Mesenchymal stem cell (in vitro differentiated cells and primary cell): ENCODE measurements at regions not wholly inside any gene's neighbourhood (a gene's known extent, or its start where the extent isn't known, plus 50 kb on each side); places are given as distances from the start of the nearest gene placed in this dataset.

Experiments used
- DNase-seq: peaks from one replicate; pipeline ENCODE4 v3.0.0-alpha.2; 2013
- H2AFZ ChIP-seq: one replicate; pipeline ENCODE4 v1.6.1; 2013; ENCODE audit warnings: low read depth, mild to moderate bottlenecking, control low read depth, inconsistent platforms, low read length, moderate library complexity
- H2AK5ac ChIP-seq: 2 replicates; pipeline ENCODE4 v1.6.1; 2013; ENCODE audit warnings: low read length, moderate library complexity, mild to moderate bottlenecking, inconsistent platforms; ENCODE audit not compliant: severe bottlenecking
- H2BK120ac ChIP-seq: one replicate; pipeline ENCODE4 v1.6.1; 2013; ENCODE audit warnings: low read depth, mild to moderate bottlenecking, inconsistent platforms, low read length, moderate library complexity
- H2BK12ac ChIP-seq, 2 experiments: one replicate each; pipeline ENCODE4 v1.6.1; 2013; ENCODE audit warnings: inconsistent platforms in 2 of 2, low read length in 2 of 2, mild to moderate bottlenecking in 2 of 2, moderate library complexity in 2 of 2, control low read depth in 1 of 2
- H2BK15ac ChIP-seq: one replicate; pipeline ENCODE4 v1.6.1; 2013; ENCODE audit warnings: mild to moderate bottlenecking, low read depth, inconsistent platforms; ENCODE audit not compliant: poor library complexity, severe bottlenecking
- H2BK5ac ChIP-seq: 2 replicates; pipeline ENCODE4 v1.6.1; 2013; ENCODE audit warnings: low read depth, mild to moderate bottlenecking, low read length, control low read depth, inconsistent platforms; ENCODE audit not compliant: poor library complexity, severe bottlenecking
- H3K14ac ChIP-seq, 2 experiments: one replicate each; pipeline ENCODE4 v1.6.1; 2013; ENCODE audit warnings: inconsistent platforms in 2 of 2, low read length in 2 of 2, control low read depth in 1 of 2, mild to moderate bottlenecking in 1 of 2, moderate library complexity in 1 of 2
- H3K18ac ChIP-seq, 2 experiments: one replicate each; pipeline ENCODE4 v1.6.1; 2013; ENCODE audit warnings: inconsistent platforms in 2 of 2, low read length in 2 of 2, control low read depth in 1 of 2, low read depth in 1 of 2, mild to moderate bottlenecking in 1 of 2
- H3K23ac ChIP-seq, 2 experiments: one replicate each; pipeline ENCODE4 v1.6.1; 2013; ENCODE audit warnings: inconsistent platforms in 2 of 2, low read length in 2 of 2, mild to moderate bottlenecking in 2 of 2, moderate library complexity in 2 of 2, control low read depth in 1 of 2
- H3K27ac ChIP-seq: 2 replicates; pipeline ENCODE4 v1.5.1; 2013; ENCODE audit warnings: mild to moderate bottlenecking, moderate library complexity, low read length, control low read depth, inconsistent platforms; ENCODE audit not compliant: poor library complexity, severe bottlenecking
- H3K27me3 ChIP-seq, 2 experiments: 2 replicates each; pipeline versions ENCODE4 v1.6.1 to v1.7.0; 2013; ENCODE audit warnings: low read length in 2 of 2, mild to moderate bottlenecking in 2 of 2, moderate library complexity in 2 of 2, control low read depth in 1 of 2, inconsistent platforms in 1 of 2; ENCODE audit not compliant: control insufficient read depth in 1 of 2, insufficient read depth in 1 of 2
- H3K36me3 ChIP-seq, 2 experiments: 2 replicates each; pipeline versions ENCODE4 v1.6.1 to v1.7.0; 2013; ENCODE audit warnings: low read length in 2 of 2, control low read depth in 1 of 2, inconsistent platforms in 1 of 2, low read depth in 1 of 2, mild to moderate bottlenecking in 1 of 2; ENCODE audit not compliant: insufficient read depth in 2 of 2, control insufficient read depth in 1 of 2
- H3K4ac ChIP-seq, 2 experiments: one replicate each; pipeline ENCODE4 v1.6.1; 2013; ENCODE audit warnings: inconsistent platforms in 2 of 2, low read length in 2 of 2, mild to moderate bottlenecking in 2 of 2, moderate library complexity in 2 of 2, control low read depth in 1 of 2, low read depth in 1 of 2
- H3K4me1 ChIP-seq: 2 replicates; pipeline ENCODE4 v1.6.1; 2013; ENCODE audit warnings: low read depth, low read length, control low read depth; ENCODE audit not compliant: control insufficient read depth, insufficient read depth
- H3K4me2 ChIP-seq: 2 replicates; pipeline ENCODE4 v1.6.1; 2013; ENCODE audit warnings: low read length, mild to moderate bottlenecking, inconsistent platforms; ENCODE audit not compliant: poor library complexity, severe bottlenecking
- H3K4me3 ChIP-seq, 2 experiments: 2 replicates each; pipeline versions ENCODE4 v1.5.1 to v1.7.0; 2013; ENCODE audit warnings: low read length in 2 of 2, mild to moderate bottlenecking in 2 of 2, control low read depth in 1 of 2, low read depth in 1 of 2; ENCODE audit not compliant: insufficient read depth in 1 of 2
- H3K79me1 ChIP-seq: replicated peaks from 2 replicates; pipeline ENCODE4 v1.6.1; 2013; ENCODE audit warnings: mild to moderate bottlenecking, control low read depth, low read length, inconsistent platforms; ENCODE audit not compliant: poor library complexity, severe bottlenecking
- H3K9ac ChIP-seq: 2 replicates; pipeline ENCODE4 v1.7.0; 2013; ENCODE audit warnings: mild to moderate bottlenecking, low read length, moderate library complexity
- H3K9me3 ChIP-seq: 2 replicates; pipeline ENCODE4 v1.7.0; 2013; ENCODE audit warnings: mild to moderate bottlenecking, low read length; ENCODE audit not compliant: control insufficient read depth
- H4K8ac ChIP-seq: one replicate; pipeline ENCODE4 v1.6.1; 2013; ENCODE audit warnings: inconsistent platforms, mild to moderate bottlenecking, low read length, moderate library complexity
- H4K91ac ChIP-seq: one replicate; pipeline ENCODE4 v1.6.1; 2013; ENCODE audit warnings: mild to moderate bottlenecking, low read length, inconsistent platforms
- WGBS: methylation state at CpG from one replicate; pipeline ENCODE4 v1.1.7; 2013; ENCODE audit warnings: mixed read lengths; 5-methylcytosine and 5-hydroxymethylcytosine counted together

DNA sequence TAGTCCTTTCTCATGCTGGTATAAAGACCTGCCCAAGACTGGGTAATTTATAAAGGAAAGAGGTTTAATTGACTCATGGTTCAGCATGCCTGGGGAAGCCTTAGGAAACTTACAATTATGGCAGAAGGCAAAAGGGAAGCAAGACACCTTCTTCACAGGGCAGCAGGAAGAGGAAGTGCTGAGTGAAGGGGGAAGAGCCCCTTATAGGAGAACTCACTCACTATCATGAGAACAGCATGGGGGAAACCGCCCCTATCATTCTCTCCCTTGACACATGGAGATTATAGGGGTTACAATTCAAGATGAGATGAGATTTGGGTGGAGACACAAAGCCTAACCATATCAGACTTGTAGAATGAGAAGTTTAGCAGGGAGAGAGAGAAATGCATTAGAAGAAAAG lies 373.3 kb upstream of the DIAPH2 start:
- no peak overlapping the region for H4K8ac ChIP-seq
- H2AK5ac ChIP-seq, result no peak overlapping the region
- H3K4me2 ChIP-seq, result no peak overlapping the region
- no CpG with 5 or more reads among the region's 1 CpG for WGBS
- H4K91ac ChIP-seq, result no peak overlapping the region
- no peak overlapping the region for H2BK15ac ChIP-seq
- H3K79me1 ChIP-seq, result no peaks in the 10 kb centered on the region
- no peak overlapping the region for H3K4me3 ChIP-seq
- no peak overlapping the region for H3K18ac ChIP-seq
- H2BK12ac ChIP-seq, result no peak overlapping the region
- H2BK120ac ChIP-seq, result no peak overlapping the region
- no peak overlapping the region for H3K23ac ChIP-seq
- H3K4ac ChIP-seq, result no peak overlapping the region
- no peaks in the 10 kb centered on the region for H3K27me3 ChIP-seq
- no peak for DNase-seq
- H3K14ac ChIP-seq, result no peak overlapping the region
- H2AFZ ChIP-seq, result no peak overlapping the region
- no peaks in the 10 kb centered on the region for H3K36me3 ChIP-seq
- no peak overlapping the region for H2BK5ac ChIP-seq
- H3K27ac ChIP-seq, result no peak overlapping the region
- no peaks in the 10 kb centered on the region for H3K4me1 ChIP-seq
- no peaks in the 10 kb centered on the region for H3K9me3 ChIP-seq
- no peak overlapping the region for H3K9ac ChIP-seq

DNA sequence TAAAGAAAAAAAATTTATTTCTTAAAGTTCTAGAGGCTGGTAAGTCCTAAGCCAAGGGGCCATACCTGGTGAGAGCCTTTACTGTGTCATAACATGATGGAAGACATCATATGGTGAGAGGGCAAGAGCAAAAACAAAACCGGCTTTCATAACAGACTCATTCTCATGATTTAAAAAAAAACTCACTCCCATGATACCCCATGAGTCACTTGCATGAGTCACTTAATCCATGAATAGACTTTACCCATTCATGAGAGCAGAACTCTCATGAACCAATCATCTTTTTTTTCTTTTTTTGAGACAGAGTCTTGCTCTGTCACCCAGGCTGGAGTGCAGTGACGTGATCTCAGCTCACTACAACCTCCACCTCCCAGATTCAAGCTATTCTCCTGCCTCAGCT lies 369.7 kb upstream of the DIAPH2 start:
- Histone ChIP-seq H3K27ac (no peak overlapping the region), H3K23ac (no peak overlapping the region), H2BK5ac (no peak overlapping the region), H2BK12ac (no peak overlapping the region), H3K36me3 (no peaks in the 10 kb centered on the region), H3K14ac (no peak overlapping the region), H4K8ac (no peak overlapping the region), H2BK120ac (no peak overlapping the region), H2BK15ac (no peak overlapping the region), H3K4ac (no peak overlapping the region), H3K18ac (no peak overlapping the region), H3K9ac (no peak overlapping the region), H3K27me3 (no peaks in the 10 kb centered on the region), H4K91ac (no peak overlapping the region), H3K9me3 (no peaks in the 10 kb centered on the region), H3K4me1 (no peaks in the 10 kb centered on the region), H3K79me1 (no peaks in the 10 kb centered on the region), H2AFZ (no peak overlapping the region), H2AK5ac (no peak overlapping the region), H3K4me2 (no peak overlapping the region), H3K4me3 (no peak overlapping the region)
- peak; percentile 24 for DNase-seq
- 100% methylated on average over 1 of the region's 2 CpGs for WGBS

DNA sequence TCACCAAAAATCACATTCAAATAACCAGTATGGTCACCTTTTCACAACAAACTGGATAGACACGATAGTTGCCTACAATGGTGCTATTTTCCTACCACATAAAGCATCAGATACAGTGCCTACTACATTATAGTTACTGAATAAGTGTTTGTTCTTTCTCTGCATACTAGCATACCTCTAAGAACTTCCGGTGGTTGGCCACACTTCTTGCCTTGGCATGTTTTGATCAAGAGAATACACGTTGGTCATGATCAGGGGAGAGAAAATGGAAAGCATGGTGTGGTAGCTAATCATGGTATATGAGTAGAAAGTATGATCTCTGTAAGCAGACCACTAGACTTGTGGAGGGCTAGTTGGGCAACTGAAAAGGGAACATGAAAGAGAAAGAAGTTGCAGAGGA lies 322.8 kb upstream of the DIAPH2 start:
- WGBS, result 97% methylated on average over 2 of the region's 3 CpGs
- H3K23ac ChIP-seq, result no peak overlapping the region
- no peak overlapping the region for H3K14ac ChIP-seq
- H3K27ac ChIP-seq, result no peak overlapping the region
- no peak overlapping the region for H3K4me2 ChIP-seq
- no peak overlapping the region for H2AFZ ChIP-seq
- no peak overlapping the region for H2BK120ac ChIP-seq
- no peak overlapping the region for H3K18ac ChIP-seq
- no peaks in the 10 kb centered on the region for H3K27me3 ChIP-seq
- H3K36me3 ChIP-seq, result no peaks in the 10 kb centered on the region
- no peak overlapping the region for H2BK12ac ChIP-seq
- no peak overlapping the region for H2BK5ac ChIP-seq
- H3K79me1 ChIP-seq, result no peaks in the 10 kb centered on the region
- H4K91ac ChIP-seq, result no peak overlapping the region
- no peak overlapping the region for H3K4me3 ChIP-seq
- H4K8ac ChIP-seq, result no peak overlapping the region
- H2BK15ac ChIP-seq, result no peak overlapping the region
- H3K9ac ChIP-seq, result no peak overlapping the region
- H3K4ac ChIP-seq, result no peak overlapping the region
- DNase-seq, result no peak
- H2AK5ac ChIP-seq, result no peak overlapping the region
- no peaks in the 10 kb centered on the region for H3K9me3 ChIP-seq
- H3K4me1 ChIP-seq, result no peaks in the 10 kb centered on the region

DNA sequence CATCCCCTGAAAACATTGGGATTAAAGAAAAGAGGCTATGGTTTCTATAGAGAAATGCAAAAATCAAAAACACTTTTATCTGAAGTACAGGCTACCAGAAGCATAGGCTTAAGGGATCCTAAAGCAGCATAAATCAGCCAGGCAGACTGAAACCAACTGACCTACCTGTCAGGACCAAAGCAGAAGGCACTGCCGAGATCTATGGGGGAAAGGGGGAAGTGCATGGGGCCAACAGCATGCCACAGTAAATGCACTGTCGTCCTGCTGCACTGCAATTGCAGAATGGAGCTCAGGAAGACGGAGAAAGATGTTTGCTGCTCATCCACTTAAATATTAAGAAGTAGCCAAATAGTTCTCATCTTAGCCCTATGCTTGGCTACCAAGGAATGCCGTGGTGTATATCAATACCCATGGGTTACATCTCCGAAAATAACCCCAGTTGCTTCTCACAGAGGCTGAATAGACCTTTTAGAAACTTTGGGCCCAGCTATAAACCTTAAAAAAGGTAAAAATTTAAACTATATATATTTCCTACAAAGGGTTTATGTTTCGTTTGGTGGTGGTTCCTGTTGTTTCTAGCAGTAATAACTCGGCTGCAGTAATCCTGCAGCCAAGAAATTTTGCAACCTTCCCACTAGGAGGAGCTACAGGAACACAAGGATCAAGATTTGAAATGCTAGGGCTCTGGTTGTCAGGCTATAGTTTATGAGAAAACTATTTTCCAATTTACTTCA lies 312.2 kb upstream of the DIAPH2 start:
- Histone ChIP-seq H3K9ac (peak overlapping the region; percentile 43), H3K4me3 (peak overlapping the region in 1 of 2 experiments; percentile 48), H3K27ac (no peak overlapping the region), H3K79me1 (no peaks in the 10 kb centered on the region), H2BK12ac (no peak overlapping the region), H3K9me3 (no peaks in the 10 kb centered on the region), H2AK5ac (no peak overlapping the region), H4K8ac (no peak overlapping the region), H2AFZ (no peak overlapping the region), H3K4ac (no peak overlapping the region), H2BK5ac (no peak overlapping the region), H3K23ac (no peak overlapping the region), H3K18ac (no peak overlapping the region), H3K36me3 (no peaks in the 10 kb centered on the region), H3K4me2 (no peak overlapping the region), H3K27me3 (no peaks in the 10 kb centered on the region), H2BK15ac (no peak overlapping the region), H2BK120ac (no peak overlapping the region), H3K14ac (no peak overlapping the region), H3K4me1 (no peaks in the 10 kb centered on the region), H4K91ac (no peak overlapping the region)
- WGBS, result 60% methylated on average over 2 of the region's 7 CpGs
- DNase-seq, result peak; percentile 55
